ENCODE measurements at regions not wholly inside any gene's neighbourhood (a gene's known extent, or its start where the extent isn't known, plus 50 kb on each side); places are given as distances from the start of the nearest gene placed in this dataset.
"Not testable (repeated sequence)": the region's sequence is repeated elsewhere in the genome, so short reads cannot be mapped to it uniquely, and the experiment has no call there.

- DNase-seq, result not testable (repeated sequence)
These were observed 1077.6 kb downstream of the DNAJB9 start for GRCh38 chr7:109647263-109647662.

- DNase-seq, result no peak
These were observed 1089.6 kb downstream of the DNAJB9 start for GRCh38 chr7:109659261-109659660.

GRCh38 chr7:109660401-109660800 is 1090.7 kb downstream of the DNAJB9 start:
- DNase-seq, result no peak

GRCh38 chr7:109663806-109664205 is 1094.1 kb downstream of the DNAJB9 start:
- no peak for DNase-seq

GRCh38 chr7:109687269-109687668 is 1117.6 kb downstream of the DNAJB9 start:
- not testable (repeated sequence) for DNase-seq

GRCh38 chr7:109692613-109693012 is 1122.9 kb downstream of the DNAJB9 start:
- DNase-seq, result not testable (repeated sequence)

GRCh38 chr7:109694149-109695071 is 1124.7 kb downstream of the DNAJB9 start:
- no peak for DNase-seq

GRCh38 chr7:109695419-109695818 is 1125.7 kb downstream of the DNAJB9 start:
- DNase-seq, result no peak

GRCh38 chr7:109696723-109697122 is 1127.0 kb downstream of the DNAJB9 start:
- DNase-seq, result no peak

- DNase-seq, result no peak
These were observed 1130.0 kb downstream of the DNAJB9 start for GRCh38 chr7:109699661-109700060.

- DNase-seq, result no peak
These were observed 1143.7 kb downstream of the DNAJB9 start for GRCh38 chr7:109713366-109713765.

- DNase-seq, result not testable (repeated sequence)
These were observed 1149.7 kb downstream of the DNAJB9 start for GRCh38 chr7:109719359-109719758.

GRCh38 chr7:109734601-109735000 is 1164.9 kb downstream of the DNAJB9 start:
- no peak for DNase-seq

- DNase-seq, result no peak
These were observed 1166.2 kb downstream of the DNAJB9 start for GRCh38 chr7:109735881-109736280.

GRCh38 chr7:109745677-109746410 is 1176.2 kb downstream of the DNAJB9 start:
- DNase-seq, result no peak

- DNase-seq, result no peak
These were observed 1181.6 kb downstream of the DNAJB9 start for GRCh38 chr7:109751241-109751640.

GRCh38 chr7:109752068-109752467 is 1182.4 kb downstream of the DNAJB9 start:
- no peak for DNase-seq

- DNase-seq, result no peak
These were observed 1188.0 kb downstream of the DNAJB9 start for GRCh38 chr7:109757713-109758112.

GRCh38 chr7:109763611-109764010 is 1193.9 kb downstream of the DNAJB9 start:
- peak; percentile 5 for DNase-seq

- DNase-seq, result no peak
These were observed 1202.5 kb downstream of the DNAJB9 start for GRCh38 chr7:109772161-109772560.

- no peak for DNase-seq
These were observed 1213.1 kb downstream of the DNAJB9 start for GRCh38 chr7:109782806-109783205.

- no peak for DNase-seq
These were observed 1236.9 kb downstream of the DNAJB9 start for GRCh38 chr7:109806548-109806947.

- DNase-seq, result no peak
These were observed 1251.5 kb downstream of the DNAJB9 start for GRCh38 chr7:109821156-109821555.

GRCh38 chr7:109834851-109835250 is 1256.1 kb upstream of the LRRN3 start:
- DNase-seq, result no peak
